Cardiac septum (tissue), 1 donor: ENCODE measurements at regions not wholly inside any gene's neighbourhood (a gene's known extent, or its start where the extent isn't known, plus 50 kb on each side); places are given as distances from the start of the nearest gene placed in this dataset.
"Not testable (repeated sequence)": the region's sequence is repeated elsewhere in the genome, so short reads cannot be mapped to it uniquely, and the experiment has no call there.

Experiments used
- DNase-seq: peaks from one replicate; pipeline ENCODE4 v3.0.0-alpha.2; 2020; ENCODE audit warnings: low spot score
- intact Hi-C: fragments of 100-400 bp; cut with DNase I; formaldehyde crosslinking; loops from one replicate; pipeline ENCODE4 v1.14.0; 2022
- donor health status: DM: no; HTN: no; CAD: no.

GRCh38 chr10:30134171-30134945 is 75.0 kb upstream of the JCAD start:
- intact Hi-C loops, result no loop called here
- DNase-seq, result no peak

- intact Hi-C loops, result no loop called here
- DNase-seq, result no peak
Measured at GRCh38 chr10:30133198-30133597, 73.8 kb upstream of the JCAD start.

DNA sequence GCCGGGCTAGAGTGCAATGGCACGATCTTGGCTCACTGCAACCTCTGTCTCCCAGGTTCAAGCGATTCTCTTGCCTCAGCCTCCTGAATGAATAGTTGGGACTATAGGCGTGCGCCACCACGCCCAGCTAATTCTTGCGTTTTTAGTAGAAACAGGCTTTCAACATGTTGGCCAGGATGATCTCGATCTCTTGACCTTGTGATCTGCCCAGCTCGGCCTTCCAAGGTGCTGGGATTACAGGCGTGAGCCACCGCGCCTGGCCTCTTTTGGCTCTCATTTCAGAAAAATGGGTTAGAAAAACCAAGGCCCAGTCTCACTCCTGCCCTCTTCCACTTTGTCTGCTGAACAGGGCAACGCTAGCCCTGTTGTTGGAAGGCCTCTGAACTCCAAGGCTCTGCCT is 72.0 kb upstream of the JCAD start:
- DNase-seq, intact Hi-C loops: not testable (repeated sequence)

- DNase-seq, intact Hi-C loops: not testable (repeated sequence)
Measured at GRCh38 chr10:30129326-30129725, 69.9 kb upstream of the JCAD start.

DNA sequence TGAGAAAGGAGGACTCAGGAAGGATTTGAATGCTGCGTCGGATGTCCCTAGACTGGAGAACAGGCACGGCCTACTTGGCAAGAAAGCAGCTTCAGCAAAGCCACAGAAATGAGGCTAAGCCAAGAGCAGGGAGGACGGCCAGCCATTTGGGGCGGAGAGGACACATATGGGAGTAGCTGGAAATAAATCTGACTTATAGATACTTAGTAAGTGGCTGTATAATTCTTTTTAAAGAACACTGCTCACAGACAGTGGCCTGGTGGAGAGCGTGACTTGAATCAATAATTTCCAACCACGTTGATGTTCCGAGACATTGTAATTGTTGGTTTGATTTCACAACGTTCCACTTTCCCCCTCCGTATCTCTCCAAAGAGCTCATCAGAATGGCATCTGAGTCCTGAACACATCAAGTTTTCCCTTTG is 67.7 kb upstream of the JCAD start:
- DNase-seq, result no peak
- intact Hi-C loops, result no loop called here

DNA sequence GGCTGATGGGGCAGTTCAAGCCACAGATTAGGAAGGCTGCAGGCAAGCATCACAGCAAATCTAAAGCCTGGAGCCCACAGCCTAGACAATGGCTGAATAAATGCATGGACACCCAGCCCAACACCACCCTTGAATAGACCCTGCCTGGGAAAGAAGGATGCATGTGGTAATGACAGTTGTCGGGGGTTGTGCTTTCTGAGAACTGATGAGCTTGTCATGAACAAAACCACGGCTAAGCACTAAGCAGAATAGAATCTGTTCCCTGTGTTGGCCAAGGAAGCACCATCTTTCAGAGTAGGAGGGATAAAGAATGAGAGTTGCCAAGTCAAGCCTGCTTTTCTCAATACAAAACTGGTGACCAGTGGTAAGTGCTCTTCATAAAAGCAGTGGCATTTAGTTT is 66.1 kb upstream of the JCAD start:
- intact Hi-C loops, result no loop called here
- no peak for DNase-seq

DNA sequence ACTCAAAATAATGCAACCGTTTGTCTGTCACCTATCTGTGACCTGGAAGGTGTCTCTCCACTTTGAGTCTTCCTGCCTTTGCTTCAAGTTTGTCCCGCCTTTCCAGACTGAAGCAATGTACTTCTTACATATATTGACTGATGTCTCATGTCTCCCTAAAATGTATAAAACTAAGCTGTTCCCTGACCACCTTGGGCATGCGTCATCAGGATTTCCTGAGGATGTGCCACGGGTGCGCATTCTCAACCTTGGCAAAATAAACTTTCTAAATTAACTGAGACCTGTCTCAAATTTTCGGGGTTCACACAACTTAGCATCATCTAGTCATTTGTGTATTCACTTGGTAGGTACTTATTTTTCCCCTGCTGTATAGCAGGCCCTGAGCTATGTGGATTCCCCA is 65.3 kb upstream of the JCAD start:
- intact Hi-C loops, result no loop called here

GRCh38 chr10:30121401-30121800 is 62.0 kb upstream of the JCAD start:
- no peak for DNase-seq
- intact Hi-C loops, result no loop called here

More for the DNA sequence above, 65.3 kb upstream of the JCAD start:
- DNase-seq, result no peak

GRCh38 chr10:30118590-30118989 is 59.2 kb upstream of the JCAD start:
- no peak for DNase-seq
- intact Hi-C loops, result no loop called here

- DNase-seq, result no peak
- intact Hi-C loops, result no loop called here
Measured at GRCh38 chr10:30117812-30118501, 58.6 kb upstream of the JCAD start.

DNA sequence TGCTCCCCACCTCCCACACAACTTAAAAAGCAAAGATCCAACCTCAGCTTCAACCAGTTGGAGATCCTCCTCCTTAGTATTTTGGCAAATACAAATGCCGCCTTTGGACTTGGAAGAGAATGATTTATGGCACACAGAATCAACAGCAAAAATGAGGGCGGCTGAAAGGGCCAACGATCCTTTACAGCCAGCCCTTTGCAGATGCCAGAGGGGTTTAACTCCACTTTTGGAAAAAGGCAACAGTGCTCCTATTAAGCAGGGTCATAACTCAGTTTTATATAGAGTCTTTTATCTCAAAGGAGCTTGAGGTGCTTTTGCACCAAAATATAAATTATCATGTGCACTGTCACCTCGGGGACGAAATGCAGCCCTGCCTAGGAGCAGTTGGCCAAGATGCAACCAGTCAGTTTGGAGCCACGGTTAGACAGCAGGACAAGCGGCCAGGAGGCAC is 56.7 kb upstream of the JCAD start:
- DNase-seq, result no peak
- intact Hi-C loops, result no loop called here

DNA sequence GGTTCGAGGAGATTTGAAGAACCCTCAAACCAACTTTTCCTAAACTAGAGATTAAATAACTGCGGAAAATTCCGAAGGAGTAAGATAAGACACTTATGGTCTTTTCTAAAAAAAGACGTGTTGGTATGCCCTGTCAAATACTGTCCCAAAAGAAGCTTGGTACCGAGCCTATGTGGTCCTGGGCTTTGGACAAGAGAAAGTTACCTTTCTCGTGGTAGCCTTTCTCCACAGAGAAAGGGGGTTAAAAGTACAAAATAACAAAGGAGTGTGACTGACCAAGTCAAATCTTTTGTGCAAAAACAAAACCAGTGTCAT is 56.2 kb upstream of the JCAD start:
- no peak for DNase-seq
- intact Hi-C loops, result no loop called here

DNA sequence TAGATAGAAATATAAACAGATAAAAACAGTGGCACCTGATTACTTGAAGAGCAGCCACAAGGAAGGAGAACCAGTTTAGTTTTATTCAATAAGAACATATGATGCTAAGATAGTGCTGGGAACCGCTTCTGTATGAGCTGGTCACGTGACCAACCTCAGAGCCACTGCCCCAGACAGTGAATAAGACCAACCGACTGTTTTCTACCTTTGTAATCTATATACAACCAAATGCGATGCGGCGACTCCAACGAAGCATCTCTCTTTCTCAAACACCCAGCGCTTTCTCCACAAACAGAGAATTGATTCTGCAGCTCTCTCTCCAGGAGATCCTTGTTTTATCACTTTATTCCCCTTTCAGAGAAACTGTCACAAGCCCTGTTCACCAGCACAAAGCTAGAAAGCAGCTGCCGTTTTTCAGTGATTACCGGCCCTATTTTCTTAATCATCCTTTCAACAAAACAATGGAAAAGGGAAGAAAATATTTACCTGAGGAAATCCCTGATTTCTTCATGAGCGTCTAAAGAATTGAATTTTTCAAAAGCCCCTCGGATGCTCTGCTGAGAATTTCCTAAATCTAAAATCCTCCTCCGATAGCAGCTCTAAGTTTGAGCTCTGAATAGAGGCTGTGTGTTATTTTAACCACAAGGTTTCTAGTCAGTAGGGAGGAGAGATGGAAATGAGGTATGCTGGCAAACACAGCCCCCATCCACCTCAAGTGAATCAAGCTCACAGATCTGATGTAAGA is 55.7 kb upstream of the JCAD start:
- intact Hi-C loops, result no loop called here
- DNase-seq, result no peak

DNA sequence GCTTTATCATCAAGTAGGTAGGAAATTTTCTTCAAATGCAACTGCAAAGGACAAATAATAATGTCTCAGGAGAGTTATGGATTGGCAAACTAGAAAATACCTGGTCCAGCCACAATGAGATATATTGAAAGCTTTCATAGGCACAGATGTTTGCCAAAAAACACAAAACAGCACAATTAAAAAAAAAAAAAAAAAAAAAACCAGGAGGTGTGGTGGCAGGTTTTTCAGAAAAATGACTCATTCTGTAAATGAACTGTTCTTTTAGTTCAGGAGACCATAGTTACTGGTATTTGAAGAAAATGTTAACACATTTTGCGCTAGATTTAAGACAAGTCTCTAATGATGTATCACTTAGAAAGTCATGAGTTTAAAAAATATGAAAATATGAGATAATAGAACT is 55.0 kb upstream of the JCAD start:
- intact Hi-C loops, result no loop called here

DNA sequence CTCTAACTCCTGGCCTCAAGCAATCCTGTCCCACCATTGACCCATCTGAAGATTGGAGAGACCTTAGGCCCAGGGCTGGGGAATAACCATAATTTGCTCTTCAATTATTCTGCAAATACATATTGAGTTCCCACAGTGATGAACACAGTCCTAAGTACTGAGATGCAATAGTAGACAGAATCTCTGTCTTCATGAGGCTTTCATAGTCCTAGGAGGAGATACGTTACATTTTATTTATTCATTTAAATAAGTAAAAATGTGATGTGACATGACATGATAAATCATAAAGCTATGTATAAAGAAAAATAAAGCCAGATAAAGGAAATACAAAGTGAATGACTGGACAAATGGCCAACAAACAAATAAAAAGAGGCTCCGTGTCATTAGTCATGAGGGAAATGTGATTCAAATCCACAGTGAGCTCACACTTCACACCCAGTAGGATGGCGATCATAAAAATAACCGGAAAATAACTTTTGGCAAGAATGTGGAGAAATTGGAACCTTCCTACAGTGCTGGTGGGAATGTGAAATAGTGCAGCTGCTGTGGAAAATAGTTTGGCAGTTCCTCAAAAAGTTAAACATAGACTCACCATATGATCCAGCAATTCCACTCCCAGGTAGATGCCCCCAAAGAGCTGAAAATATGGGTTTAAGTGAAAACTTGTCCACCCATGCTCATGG is 52.1 kb upstream of the JCAD start:
- intact Hi-C loops, result no loop called here
- DNase-seq, result no peak

More for the DNA sequence above, 55.0 kb upstream of the JCAD start:
- DNase-seq, result no peak
